OCI-LY3 (cell line): ENCODE measurements at regions not wholly inside any gene's neighbourhood (a gene's known extent, or its start where the extent isn't known, plus 50 kb on each side); places are given as distances from the start of the nearest gene placed in this dataset.

Source experiments
- CTCF ChIP-seq: fragments of 200-600, 300-600 bp; sonication (generic); IDR thresholded peaks from 2 replicates; pipeline ENCODE4 v1.5.1; 2014; ENCODE audit warnings: antibody characterized with exemption, low read length, low read depth
- EZH2phosphoT487 ChIP-seq: fragments of 200-600 bp; shearing (Covaris generic); IDR thresholded peaks from 2 replicates; pipeline ENCODE4 v1.6.1; 2018; ENCODE audit warnings: antibody characterized with exemption, mixed run types, low read depth

GRCh38 chr3:103082501-103082900, 647.7 kb downstream of the ZPLD1 start:
- TF ChIP-seq CTCF, result no peak
- TF ChIP-seq EZH2phosphoT487, result no peak
